Retinal pigment epithelial cell (primary cell): ENCODE measurements at regions not wholly inside any gene's neighbourhood (a gene's known extent, or its start where the extent isn't known, plus 50 kb on each side); places are given as distances from the start of the nearest gene placed in this dataset.
"Not testable (repeated sequence)": the region's sequence is repeated elsewhere in the genome, so short reads cannot be mapped to it uniquely, and the experiment has no call there.

Experiments
- DNase-seq: peaks from one replicate; pipeline ENCODE4 v3.0.0-alpha.2; 2010; ENCODE audit warnings: low read depth
- H3K4me3 ChIP-seq: 2 replicates; pipeline ENCODE4 v1.5.1; 2011; ENCODE audit warnings: mild to moderate bottlenecking, low read length, control low read depth, moderate library complexity
- TF ChIP-seq, protein P1 (sequence below): conservative IDR thresholded peaks from 2 replicates; pipeline ENCODE4 v1.5.1; 2011; ENCODE audit warnings: low read depth, low read length, control low read depth, inconsistent platforms

- no peak for DNase-seq
- H3K4me3 ChIP-seq, result no peak overlapping the region
- TF ChIP-seq, protein P1, sequence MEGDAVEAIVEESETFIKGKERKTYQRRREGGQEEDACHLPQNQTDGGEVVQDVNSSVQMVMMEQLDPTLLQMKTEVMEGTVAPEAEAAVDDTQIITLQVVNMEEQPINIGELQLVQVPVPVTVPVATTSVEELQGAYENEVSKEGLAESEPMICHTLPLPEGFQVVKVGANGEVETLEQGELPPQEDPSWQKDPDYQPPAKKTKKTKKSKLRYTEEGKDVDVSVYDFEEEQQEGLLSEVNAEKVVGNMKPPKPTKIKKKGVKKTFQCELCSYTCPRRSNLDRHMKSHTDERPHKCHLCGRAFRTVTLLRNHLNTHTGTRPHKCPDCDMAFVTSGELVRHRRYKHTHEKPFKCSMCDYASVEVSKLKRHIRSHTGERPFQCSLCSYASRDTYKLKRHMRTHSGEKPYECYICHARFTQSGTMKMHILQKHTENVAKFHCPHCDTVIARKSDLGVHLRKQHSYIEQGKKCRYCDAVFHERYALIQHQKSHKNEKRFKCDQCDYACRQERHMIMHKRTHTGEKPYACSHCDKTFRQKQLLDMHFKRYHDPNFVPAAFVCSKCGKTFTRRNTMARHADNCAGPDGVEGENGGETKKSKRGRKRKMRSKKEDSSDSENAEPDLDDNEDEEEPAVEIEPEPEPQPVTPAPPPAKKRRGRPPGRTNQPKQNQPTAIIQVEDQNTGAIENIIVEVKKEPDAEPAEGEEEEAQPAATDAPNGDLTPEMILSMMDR, result no peak
These were observed 392.8 kb downstream of the PTH2R start for GRCh38 chr2:208799397-208799796.

- DNase-seq, H3K4me3 ChIP-seq: not testable (repeated sequence)
These were observed 394.3 kb downstream of the PTH2R start for GRCh38 chr2:208800887-208801286.

DNA sequence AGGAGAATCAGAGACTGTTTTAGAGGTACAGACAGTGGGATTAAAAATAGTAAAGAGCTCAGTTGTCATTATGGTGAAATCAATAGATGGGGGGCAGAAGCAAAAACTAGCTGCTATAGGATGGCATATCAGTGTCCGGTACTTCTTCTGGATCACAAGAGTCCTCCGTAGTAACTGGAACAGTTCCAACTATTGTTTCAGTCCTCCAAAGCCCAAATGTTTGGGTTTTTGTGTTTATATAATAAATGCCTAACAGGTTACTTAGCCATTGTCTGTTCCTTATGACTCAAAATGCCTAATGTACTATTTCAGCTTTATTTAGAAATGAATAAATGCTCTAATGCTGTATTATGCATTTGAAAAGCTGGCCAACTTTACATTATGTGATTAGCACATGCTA is 401.2 kb downstream of the PTH2R start:
- DNase-seq, result no peak
- H3K4me3 ChIP-seq, result no peak overlapping the region
- TF ChIP-seq, protein P1, result no peak

- not testable (repeated sequence) for DNase-seq
These were observed 405.3 kb downstream of the PTH2R start for GRCh38 chr2:208811885-208812284.

GRCh38 chr2:208819190-208819589 is 412.6 kb downstream of the PTH2R start:
- TF ChIP-seq, protein P1, result no peak
- no peak for DNase-seq
- H3K4me3 ChIP-seq, result no peak overlapping the region

More at GRCh38 chr2:208811885-208812284, 405.3 kb downstream of the PTH2R start:
- H3K4me3 ChIP-seq, result not testable (repeated sequence)

- TF ChIP-seq, protein P1, result peak; percentile 36
- H3K4me3 ChIP-seq, result no peak overlapping the region
- peak; percentile 15 for DNase-seq
These were observed 413.6 kb downstream of the PTH2R start for GRCh38 chr2:208820014-208820688.

- TF ChIP-seq, protein P1, result no peak
- no peak overlapping the region for H3K4me3 ChIP-seq
- no peak for DNase-seq
These were observed 420.5 kb downstream of the PTH2R start for GRCh38 chr2:208827109-208827508.

GRCh38 chr2:208827549-208828221 is 421.1 kb downstream of the PTH2R start:
- TF ChIP-seq, protein P1, result no peak
- no peak overlapping the region for H3K4me3 ChIP-seq
- no peak for DNase-seq
